ENCODE measurements at regions not wholly inside any gene's neighbourhood (a gene's known extent, or its start where the extent isn't known, plus 50 kb on each side); places are given as distances from the start of the nearest gene placed in this dataset.

DNA sequence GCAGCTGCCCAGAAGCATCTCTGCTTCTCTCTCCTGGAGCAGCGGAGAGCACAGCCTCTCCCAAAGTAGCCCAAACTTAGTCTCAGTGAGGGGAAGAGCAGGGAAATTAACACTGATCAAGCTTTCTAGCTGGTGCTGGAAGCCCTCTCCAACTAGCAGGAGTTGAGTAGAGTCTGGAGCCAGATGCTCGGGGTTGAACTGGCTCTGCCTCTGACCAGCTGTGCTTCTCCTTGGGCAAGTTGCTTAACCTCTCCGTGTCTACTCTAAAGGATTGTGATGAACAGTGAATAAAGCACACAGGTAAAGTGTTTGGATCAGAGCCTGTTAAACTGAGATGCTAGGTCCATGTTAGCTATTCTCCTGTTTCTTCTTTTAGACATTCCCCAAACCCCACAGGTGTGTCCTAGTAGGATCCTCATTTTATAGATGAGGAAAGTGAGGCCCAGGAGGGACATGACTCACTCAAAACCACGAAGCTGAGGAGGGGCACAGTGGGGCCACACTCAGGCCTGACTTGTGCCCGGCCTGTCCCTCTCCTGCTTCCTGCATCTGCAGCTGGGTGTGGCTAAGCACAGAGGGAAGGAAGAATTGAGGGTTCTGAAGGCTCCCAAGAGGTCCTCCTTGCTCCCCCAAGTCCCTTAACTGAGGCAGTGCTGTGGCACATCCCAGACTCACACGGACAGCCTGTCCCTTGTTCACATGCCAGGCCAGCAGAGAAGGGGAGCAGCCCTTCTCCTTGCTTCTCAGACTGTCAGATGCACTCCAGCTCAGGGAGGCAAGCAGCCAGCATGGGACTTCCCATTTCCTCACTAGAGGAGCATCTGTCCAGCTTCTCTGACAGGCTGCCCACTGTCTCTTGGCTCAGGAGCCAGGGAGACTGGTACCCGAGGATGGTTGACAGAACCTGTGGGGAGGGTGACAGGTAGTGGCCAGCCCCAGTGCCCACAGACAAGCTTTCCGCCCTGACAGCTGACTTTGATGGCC lies 152.0 kb upstream of the IGSF21 start:
- no peak for FAIRE-seq
- DNase-seq (ENCODE audit: insufficient read length, low spot score), result no peak
- no peak for TF ChIP-seq POU2F2 (IDR thresholded peaks at IDR 0.05; ENCODE audit: low read depth, low read length)
- no peak for TF ChIP-seq POLR2A (IDR thresholded peaks at IDR 0.05; ENCODE audit: low read depth, low read length)

DNA sequence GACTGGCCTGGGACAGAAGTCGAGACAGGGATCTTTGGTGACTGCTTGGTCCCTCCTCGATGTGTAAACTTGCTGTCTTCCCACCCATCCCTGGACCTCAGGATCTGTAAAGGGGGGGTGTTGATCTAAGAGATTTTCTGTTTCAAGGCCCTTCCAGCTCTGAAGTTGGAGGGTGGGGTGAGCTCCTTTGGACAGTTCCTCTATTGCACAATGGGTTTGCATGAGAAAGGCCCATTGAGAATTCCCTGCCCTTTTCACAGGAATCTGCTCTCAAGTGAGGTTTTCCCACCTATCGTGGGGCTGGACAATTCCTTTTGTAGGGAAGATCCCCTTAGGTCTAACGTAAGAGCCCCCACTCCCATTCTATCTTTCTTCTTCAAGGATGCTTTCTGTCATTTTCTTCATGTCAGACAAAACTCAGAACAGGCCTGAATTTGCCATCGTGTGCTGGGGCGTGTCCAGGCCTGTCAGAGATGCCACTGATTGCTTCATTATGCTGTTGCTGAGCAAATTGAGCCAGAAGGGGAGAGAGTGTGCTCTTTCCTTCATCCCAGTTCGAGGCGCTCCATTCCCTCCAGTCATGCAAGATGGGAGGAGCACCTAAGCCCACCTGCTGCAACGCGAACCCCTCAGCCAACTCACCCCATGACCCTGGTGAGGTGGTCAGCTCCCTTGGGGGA lies 149.9 kb upstream of the IGSF21 start:
- no peak for FAIRE-seq
- TF ChIP-seq TAF1 (IDR thresholded peaks at IDR 0.05; ENCODE audit: low read depth, low read length), result no peak
- no peak for TF ChIP-seq POLR2AphosphoS5 (IDR thresholded peaks at IDR 0.05; ENCODE audit: low read depth, low read length)
- TF ChIP-seq POLR2A (IDR thresholded peaks at IDR 0.05; ENCODE audit: low read depth, low read length), result no peak
- no peak for TF ChIP-seq SPI1 (IDR thresholded peaks at IDR 0.05; ENCODE audit: low read depth, low read length)
- TF ChIP-seq POU2F2 (IDR thresholded peaks at IDR 0.05; ENCODE audit: low read depth, low read length), result no peak
- no peak for TF ChIP-seq PAX5 (IDR thresholded peaks at IDR 0.05; ENCODE audit: insufficient read depth, low read length, severe bottlenecking)

DNA sequence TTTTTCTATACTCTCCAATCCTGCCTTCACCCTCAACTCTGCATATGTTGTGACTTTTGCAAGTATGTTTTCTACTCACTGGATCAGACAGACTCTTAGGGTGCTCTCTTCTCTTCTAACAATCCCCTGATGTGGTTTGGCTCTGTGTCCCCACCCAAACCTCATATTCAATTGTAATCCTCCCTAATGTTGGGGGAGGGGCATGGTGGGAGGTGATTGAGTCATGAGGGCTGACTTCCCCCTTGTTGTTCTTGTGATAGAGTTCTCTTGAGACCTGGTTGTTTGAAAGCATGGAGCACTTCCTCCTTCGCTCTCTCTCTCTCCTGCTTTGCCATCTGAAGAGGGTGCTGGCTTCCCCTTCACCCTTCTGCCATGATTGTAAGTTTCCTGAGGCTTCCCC lies 148.9 kb upstream of the IGSF21 start:
- TF ChIP-seq TAF1 (IDR thresholded peaks at IDR 0.05; ENCODE audit: low read depth, low read length) (no peak), PAX5 (IDR thresholded peaks at IDR 0.05; ENCODE audit: insufficient read depth, low read length, severe bottlenecking) (no peak), POLR2AphosphoS5 (IDR thresholded peaks at IDR 0.05; ENCODE audit: low read depth, low read length) (no peak), POU2F2 (IDR thresholded peaks at IDR 0.05; ENCODE audit: low read depth, low read length) (no peak), SPI1 (IDR thresholded peaks at IDR 0.05; ENCODE audit: low read depth, low read length) (no peak), POLR2A (IDR thresholded peaks at IDR 0.05; ENCODE audit: low read depth, low read length) (no peak)
- FAIRE-seq, result no peak
- no peak for DNase-seq (ENCODE audit: insufficient read length, low spot score)

More for the DNA sequence above, 149.9 kb upstream of the IGSF21 start:
- DNase-seq (ENCODE audit: insufficient read length, low spot score), result no peak

DNA sequence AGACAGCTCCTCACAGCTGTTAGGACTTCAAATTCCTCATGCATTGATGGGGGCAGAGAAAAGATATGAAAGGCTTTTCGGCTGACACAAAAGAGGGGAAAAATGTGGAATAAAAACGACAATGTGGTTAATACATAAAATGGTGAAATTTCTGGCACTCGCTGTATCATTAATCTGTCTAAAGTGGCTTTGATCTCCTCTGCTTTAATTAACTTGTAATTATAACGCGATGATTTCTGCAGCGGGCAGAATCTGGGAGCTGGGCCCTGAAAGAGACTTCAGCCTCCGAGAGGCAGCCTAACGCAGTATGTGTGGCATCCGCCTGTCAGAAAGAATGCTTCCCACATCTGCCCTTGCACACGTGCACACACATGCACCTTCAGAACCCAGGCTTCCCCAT lies 144.1 kb upstream of the IGSF21 start:
- no peak for FAIRE-seq

DNA sequence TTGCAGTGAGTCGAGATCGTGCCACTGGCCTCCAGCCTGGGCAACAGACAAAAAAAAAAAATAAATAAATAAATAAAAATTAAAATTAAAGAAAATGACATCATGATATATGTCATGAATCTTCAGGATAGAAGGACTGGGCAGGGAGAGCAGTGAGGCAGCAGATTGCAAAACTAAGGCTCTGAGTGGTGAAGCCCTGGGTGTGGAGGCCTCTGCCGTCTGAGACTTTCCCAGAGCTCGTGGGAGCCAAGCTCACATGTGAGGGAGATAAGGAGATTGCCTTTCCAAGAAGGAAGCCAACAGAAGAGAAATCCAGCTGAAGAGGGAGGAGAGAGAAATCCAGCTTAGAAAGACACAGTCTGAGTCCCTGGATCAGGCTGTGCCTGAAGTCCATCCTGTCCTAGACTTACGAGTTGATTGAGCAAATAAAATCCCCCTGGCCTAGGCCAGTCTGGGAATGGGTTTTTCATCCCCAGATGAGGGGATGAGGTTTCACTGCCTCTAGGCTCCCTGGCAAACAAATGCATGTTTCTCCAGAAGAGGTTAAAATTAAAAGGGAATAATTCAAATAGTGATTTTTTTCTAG lies 142.0 kb upstream of the IGSF21 start:
- DNase-seq (ENCODE audit: insufficient read length, low spot score), result no peak
- TF ChIP-seq POLR2AphosphoS5 (IDR thresholded peaks at IDR 0.05; ENCODE audit: low read depth, low read length), result no peak
- no peak for TF ChIP-seq POLR2A (IDR thresholded peaks at IDR 0.05; ENCODE audit: low read depth, low read length)
- no peak for TF ChIP-seq POU2F2 (IDR thresholded peaks at IDR 0.05; ENCODE audit: low read depth, low read length)
- no peak for TF ChIP-seq SPI1 (IDR thresholded peaks at IDR 0.05; ENCODE audit: low read depth, low read length)
- TF ChIP-seq PAX5 (IDR thresholded peaks at IDR 0.05; ENCODE audit: insufficient read depth, low read length, severe bottlenecking), result no peak
- TF ChIP-seq TAF1 (IDR thresholded peaks at IDR 0.05; ENCODE audit: low read depth, low read length), result no peak
- FAIRE-seq, result no peak

More for the DNA sequence above, 144.1 kb upstream of the IGSF21 start:
- TF ChIP-seq POLR2A (IDR thresholded peaks at IDR 0.05; ENCODE audit: low read depth, low read length), result no peak
- TF ChIP-seq TAF1 (IDR thresholded peaks at IDR 0.05; ENCODE audit: low read depth, low read length), result no peak
- no peak for TF ChIP-seq PAX5 (IDR thresholded peaks at IDR 0.05; ENCODE audit: insufficient read depth, low read length, severe bottlenecking)
- TF ChIP-seq POLR2AphosphoS5 (IDR thresholded peaks at IDR 0.05; ENCODE audit: low read depth, low read length), result no peak
- TF ChIP-seq POU2F2 (IDR thresholded peaks at IDR 0.05; ENCODE audit: low read depth, low read length), result no peak
- no peak for DNase-seq (ENCODE audit: insufficient read length, low spot score)

DNA sequence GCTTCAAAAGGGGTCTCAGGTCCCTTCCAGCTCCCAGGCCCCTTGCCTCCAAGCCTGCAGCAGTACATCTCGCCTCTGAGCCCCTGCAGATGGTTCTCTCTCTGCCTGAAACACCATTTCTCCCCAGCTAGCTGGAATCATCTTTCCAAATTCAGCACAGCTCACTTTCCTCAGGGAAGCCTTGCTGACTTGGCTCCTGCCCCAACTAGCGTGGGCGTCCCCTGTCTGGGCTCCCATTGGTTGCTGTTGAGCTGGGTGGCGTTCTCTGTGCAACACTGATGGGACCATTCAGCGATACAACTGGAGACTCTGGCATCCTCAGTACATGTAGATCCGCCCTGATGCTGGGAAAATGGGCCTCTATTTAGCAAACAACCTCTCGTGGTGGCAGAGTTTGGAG lies 141.3 kb upstream of the IGSF21 start:
- FAIRE-seq (no peak), DNase-seq (ENCODE audit: insufficient read length, low spot score) (no peak)
- TF ChIP-seq POU2F2 (IDR thresholded peaks at IDR 0.05; ENCODE audit: low read depth, low read length) (no peak), POLR2A (IDR thresholded peaks at IDR 0.05; ENCODE audit: low read depth, low read length) (no peak), SPI1 (IDR thresholded peaks at IDR 0.05; ENCODE audit: low read depth, low read length) (no peak)

DNA sequence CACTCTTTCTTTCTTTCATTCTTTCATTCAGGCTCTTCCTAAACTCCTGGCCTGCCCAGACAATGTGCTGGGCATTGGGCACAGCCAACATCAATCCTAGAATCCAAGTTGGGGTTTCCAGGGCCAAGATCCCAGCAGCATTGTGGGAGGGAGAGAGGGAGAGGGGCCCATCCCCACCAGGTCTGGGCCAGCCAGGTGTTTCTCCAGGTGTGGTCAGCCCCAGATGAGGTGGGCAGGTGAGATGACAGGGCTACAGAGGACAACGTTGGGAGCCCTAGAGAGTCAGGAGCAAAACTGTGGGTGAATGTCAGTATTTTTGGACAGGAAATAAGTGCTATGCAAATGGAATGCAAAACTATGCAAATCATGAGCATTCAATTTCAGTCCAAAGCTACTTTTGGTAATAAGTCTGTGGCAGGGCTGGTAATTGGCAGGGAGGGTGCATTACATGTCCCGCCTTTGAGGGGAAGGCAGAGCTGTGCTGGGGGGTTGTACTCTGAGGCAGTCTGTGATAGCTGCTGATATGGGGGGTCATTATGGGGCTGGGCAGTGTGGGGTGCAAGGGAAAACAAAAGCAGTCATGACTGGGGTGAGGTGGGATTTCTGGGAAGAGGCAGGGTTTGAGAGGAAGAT lies 139.9 kb upstream of the IGSF21 start:
- TF ChIP-seq PAX5 (IDR thresholded peaks at IDR 0.05; ENCODE audit: insufficient read depth, low read length, severe bottlenecking) (no peak), SPI1 (IDR thresholded peaks at IDR 0.05; ENCODE audit: low read depth, low read length) (no peak), TAF1 (IDR thresholded peaks at IDR 0.05; ENCODE audit: low read depth, low read length) (no peak), POLR2A (IDR thresholded peaks at IDR 0.05; ENCODE audit: low read depth, low read length) (no peak), POLR2AphosphoS5 (IDR thresholded peaks at IDR 0.05; ENCODE audit: low read depth, low read length) (no peak), POU2F2 (IDR thresholded peaks at IDR 0.05; ENCODE audit: low read depth, low read length) (no peak)
- no peak for DNase-seq (ENCODE audit: insufficient read length, low spot score)
- FAIRE-seq, result no peak

DNA sequence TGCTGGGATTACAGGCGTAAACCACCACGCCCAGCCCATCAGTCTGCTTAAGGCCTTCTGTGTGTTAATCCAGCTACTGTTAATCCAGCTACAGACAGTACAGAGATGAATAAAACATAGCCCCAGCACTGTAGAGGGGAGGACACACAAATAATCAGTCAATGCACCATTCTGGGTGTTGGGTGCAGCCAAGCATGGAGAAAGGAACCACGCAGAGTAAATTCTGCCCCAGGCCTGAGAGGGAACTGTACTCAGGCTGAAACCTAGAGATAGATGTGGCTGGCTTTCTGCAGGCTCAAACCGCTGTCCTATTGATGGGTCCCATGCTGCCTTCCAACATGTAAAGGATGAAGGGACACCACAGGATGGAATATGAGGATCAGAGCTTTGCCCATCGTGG lies 136.8 kb upstream of the IGSF21 start:
- DNase-seq (ENCODE audit: insufficient read length, low spot score) (peak; percentile 19), FAIRE-seq (peak; percentile 51)
- TF ChIP-seq PAX5 (IDR thresholded peaks at IDR 0.05; ENCODE audit: insufficient read depth, low read length, severe bottlenecking), result peak; percentile 60
- no peak for TF ChIP-seq POU2F2 (IDR thresholded peaks at IDR 0.05; ENCODE audit: low read depth, low read length)
- TF ChIP-seq POLR2A (IDR thresholded peaks at IDR 0.05; ENCODE audit: low read depth, low read length), result no peak
- TF ChIP-seq POLR2AphosphoS5 (IDR thresholded peaks at IDR 0.05; ENCODE audit: low read depth, low read length), result no peak
- TF ChIP-seq SPI1 (IDR thresholded peaks at IDR 0.05; ENCODE audit: low read depth, low read length), result no peak
- no peak for TF ChIP-seq TAF1 (IDR thresholded peaks at IDR 0.05; ENCODE audit: low read depth, low read length)

DNA sequence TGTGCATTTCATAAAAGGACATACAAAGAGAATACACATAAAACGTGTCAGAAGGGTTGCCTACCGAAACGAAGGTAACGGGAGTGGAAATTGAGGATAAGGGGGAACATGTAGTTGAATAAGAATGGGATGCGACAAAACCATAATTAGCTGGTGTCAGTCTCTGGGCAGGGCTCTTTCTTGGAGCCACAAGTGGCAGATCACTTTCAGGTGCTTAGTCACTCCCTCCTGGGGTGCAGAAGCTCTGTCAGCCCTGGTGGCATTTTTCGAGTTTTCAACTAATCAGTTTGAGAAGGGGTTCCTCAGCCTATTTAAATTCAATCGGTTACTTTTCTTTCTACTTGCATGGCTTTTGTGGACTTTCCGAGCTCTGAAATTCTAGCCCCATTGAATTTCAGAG lies 133.9 kb upstream of the IGSF21 start:
- FAIRE-seq (no peak), DNase-seq (ENCODE audit: insufficient read length, low spot score) (no peak)
- no peak for TF ChIP-seq TAF1 (IDR thresholded peaks at IDR 0.05; ENCODE audit: low read depth, low read length)
- no peak for TF ChIP-seq SPI1 (IDR thresholded peaks at IDR 0.05; ENCODE audit: low read depth, low read length)
- no peak for TF ChIP-seq POU2F2 (IDR thresholded peaks at IDR 0.05; ENCODE audit: low read depth, low read length)
- TF ChIP-seq PAX5 (IDR thresholded peaks at IDR 0.05; ENCODE audit: insufficient read depth, low read length, severe bottlenecking), result no peak
- no peak for TF ChIP-seq POLR2AphosphoS5 (IDR thresholded peaks at IDR 0.05; ENCODE audit: low read depth, low read length)
- no peak for TF ChIP-seq POLR2A (IDR thresholded peaks at IDR 0.05; ENCODE audit: low read depth, low read length)
